NCI-H446 (cell line): ENCODE measurements at regions not wholly inside any gene's neighbourhood (a gene's known extent, or its start where the extent isn't known, plus 50 kb on each side); places are given as distances from the start of the nearest gene placed in this dataset.
"Not testable (repeated sequence)": the region's sequence is repeated elsewhere in the genome, so short reads cannot be mapped to it uniquely, and the experiment has no call there.

ENCODE experiments used
- DNase-seq, 2 experiments: peaks; one replicate each; lab custom pipeline; 2025; lab: John Stamatoyannopoulos, UW

DNA sequence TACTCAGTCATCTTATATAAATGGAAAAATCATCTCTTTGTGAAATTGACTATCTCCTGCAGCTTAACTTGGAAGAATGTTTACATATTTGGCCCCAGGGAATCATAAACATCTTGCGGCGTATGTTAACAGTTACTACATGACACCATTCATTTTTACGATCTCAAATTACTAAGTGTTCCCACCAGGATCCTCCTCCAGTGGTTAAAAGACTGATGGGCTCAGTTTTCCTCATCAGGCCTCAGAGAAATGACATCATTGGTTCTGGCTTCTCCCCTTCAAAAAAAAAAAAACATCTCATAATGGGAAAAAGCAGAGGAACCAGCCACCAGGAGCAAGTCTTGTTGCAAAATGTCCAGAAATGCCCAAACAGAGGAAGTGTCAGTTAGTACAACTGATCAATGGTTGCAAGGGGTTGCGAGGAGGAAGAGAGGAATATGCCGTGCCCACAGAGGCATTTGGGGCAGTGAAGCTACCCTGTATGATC lies 70.5 kb upstream of the LIPC start:
- DNase-seq, result no peak

GRCh38 chr15:58362262-58362922 lies 69.4 kb upstream of the LIPC start:
- no peak for DNase-seq

DNA sequence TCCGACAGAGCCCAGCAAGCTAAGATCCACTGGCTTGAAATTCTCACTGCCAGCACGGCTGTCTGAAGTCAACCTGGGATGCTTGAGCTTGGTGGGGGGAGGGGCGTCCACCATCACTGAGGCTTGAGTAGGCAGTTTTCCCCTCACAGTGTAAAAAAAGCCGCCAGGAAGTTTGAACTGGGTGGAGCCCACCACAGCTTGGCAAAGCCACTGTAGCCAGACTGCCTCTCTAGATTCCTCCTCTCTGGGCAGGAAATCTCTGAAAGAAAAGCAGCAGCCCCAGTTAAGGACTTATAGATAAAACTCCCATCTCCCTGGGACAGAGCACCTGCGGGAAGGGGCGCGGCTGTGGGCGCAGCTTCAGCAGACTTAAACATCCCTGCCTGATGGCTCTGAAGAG lies 68.7 kb upstream of the LIPC start:
- DNase-seq, result not testable (repeated sequence)

- not testable (repeated sequence) for DNase-seq
Measured at GRCh38 chr15:58363673-58364072, 68.1 kb upstream of the LIPC start.

- not testable (repeated sequence) for DNase-seq
Measured at GRCh38 chr15:58365098-58365497, 66.7 kb upstream of the LIPC start.

DNA sequence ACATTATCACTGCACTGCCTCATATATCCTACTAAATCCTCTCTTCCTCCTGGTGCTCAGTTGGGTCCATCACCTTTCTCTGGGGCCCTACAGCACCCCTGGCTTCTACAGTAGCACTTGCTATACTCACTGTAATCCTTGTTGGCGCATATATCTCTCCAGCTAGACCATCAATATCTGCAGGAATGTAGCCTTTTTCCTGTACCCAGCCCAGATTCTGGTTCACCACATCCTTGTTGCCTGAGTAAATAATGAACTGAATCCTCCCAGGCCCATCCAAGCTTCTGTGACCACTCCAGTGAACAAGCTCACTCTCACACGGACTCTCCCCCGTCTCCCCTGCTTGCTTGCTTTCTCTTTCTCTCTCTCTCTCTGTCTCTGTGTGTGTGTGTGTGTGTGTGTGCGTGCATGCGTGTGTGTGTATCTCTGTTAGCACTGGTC lies 62.5 kb upstream of the LIPC start:
- no peak for DNase-seq

- DNase-seq, result no peak
Measured at GRCh38 chr15:58369956-58370355, 61.8 kb upstream of the LIPC start.

- DNase-seq, result no peak
Measured at GRCh38 chr15:58374147-58374546, 57.6 kb upstream of the LIPC start.

GRCh38 chr15:58377193-58377592 lies 54.6 kb upstream of the LIPC start:
- no peak for DNase-seq

- DNase-seq, result no peak
Measured at GRCh38 chr15:58378241-58379085, 53.3 kb upstream of the LIPC start.

- DNase-seq, result not testable (repeated sequence)
Measured at GRCh38 chr15:58379454-58379853, 52.3 kb upstream of the LIPC start.

GRCh38 chr15:58380280-58380945 lies 51.4 kb upstream of the LIPC start:
- peak; percentile 30 to 56 for DNase-seq

DNA sequence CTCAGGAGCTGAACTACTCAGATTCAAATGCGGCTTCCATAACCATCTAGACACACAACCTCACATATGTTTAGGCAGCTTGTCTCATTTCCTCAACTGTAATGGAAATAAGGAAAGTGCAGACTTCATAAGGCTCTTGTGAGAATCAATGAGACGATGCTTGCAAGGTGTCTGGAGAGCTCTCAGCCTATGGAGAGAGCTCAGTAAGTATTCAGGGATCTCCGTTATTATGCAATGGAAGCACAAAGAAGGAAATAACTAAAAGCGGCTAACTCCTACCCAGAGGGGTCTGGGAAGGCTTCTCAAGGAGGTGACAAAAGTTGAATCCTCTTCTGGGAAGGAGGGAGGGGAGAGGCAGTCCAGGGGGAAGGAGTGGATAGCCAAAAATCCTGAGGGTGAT lies 50.1 kb upstream of the LIPC start:
- no peak for DNase-seq
